ENCODE measurements at regions not wholly inside any gene's neighbourhood (a gene's known extent, or its start where the extent isn't known, plus 50 kb on each side); places are given as distances from the start of the nearest gene placed in this dataset.

DNA sequence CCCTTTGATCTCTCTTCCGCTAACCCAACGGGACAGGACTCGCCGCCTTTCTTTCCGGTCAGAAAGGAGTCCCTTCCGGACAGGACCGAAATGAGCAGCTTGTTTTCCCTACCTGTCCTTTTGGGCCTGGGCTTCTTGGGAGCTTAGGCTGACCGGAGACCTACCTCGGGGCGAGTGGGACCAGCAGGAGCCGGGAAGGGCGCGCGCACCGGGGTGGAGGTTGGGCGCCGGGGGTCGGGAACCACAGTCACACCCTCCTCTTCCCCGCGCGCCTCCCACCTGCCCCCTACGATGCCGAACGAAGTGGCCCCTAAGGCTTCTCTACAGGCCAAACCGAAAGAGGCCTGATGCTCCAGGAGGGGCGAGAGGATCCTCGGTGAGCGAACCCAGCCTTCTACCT, 95.2 kb downstream of the PRKAB2 start:
- TF ChIP-seq RFX5 (IDR thresholded peaks at IDR 0.05; ENCODE audit: low read depth, low read length) (no peak), CEBPB (IDR thresholded peaks at IDR 0.05; ENCODE audit: low read depth, low read length) (no peak), RAD21 (IDR thresholded peaks at IDR 0.05; ENCODE audit: low read length) (no peak), SMC3 (IDR thresholded peaks at IDR 0.05; ENCODE audit: low read depth, low read length) (no peak), POLR2A (IDR thresholded peaks at IDR 0.05; ENCODE audit: low read depth, low read length) (no peak)
- TF ChIP-seq, protein P1, sequence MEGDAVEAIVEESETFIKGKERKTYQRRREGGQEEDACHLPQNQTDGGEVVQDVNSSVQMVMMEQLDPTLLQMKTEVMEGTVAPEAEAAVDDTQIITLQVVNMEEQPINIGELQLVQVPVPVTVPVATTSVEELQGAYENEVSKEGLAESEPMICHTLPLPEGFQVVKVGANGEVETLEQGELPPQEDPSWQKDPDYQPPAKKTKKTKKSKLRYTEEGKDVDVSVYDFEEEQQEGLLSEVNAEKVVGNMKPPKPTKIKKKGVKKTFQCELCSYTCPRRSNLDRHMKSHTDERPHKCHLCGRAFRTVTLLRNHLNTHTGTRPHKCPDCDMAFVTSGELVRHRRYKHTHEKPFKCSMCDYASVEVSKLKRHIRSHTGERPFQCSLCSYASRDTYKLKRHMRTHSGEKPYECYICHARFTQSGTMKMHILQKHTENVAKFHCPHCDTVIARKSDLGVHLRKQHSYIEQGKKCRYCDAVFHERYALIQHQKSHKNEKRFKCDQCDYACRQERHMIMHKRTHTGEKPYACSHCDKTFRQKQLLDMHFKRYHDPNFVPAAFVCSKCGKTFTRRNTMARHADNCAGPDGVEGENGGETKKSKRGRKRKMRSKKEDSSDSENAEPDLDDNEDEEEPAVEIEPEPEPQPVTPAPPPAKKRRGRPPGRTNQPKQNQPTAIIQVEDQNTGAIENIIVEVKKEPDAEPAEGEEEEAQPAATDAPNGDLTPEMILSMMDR (conservative IDR thresholded peaks at IDR 0.05; ENCODE audit: low read depth, low read length) = no peak
- TF ChIP-seq, protein P2, sequence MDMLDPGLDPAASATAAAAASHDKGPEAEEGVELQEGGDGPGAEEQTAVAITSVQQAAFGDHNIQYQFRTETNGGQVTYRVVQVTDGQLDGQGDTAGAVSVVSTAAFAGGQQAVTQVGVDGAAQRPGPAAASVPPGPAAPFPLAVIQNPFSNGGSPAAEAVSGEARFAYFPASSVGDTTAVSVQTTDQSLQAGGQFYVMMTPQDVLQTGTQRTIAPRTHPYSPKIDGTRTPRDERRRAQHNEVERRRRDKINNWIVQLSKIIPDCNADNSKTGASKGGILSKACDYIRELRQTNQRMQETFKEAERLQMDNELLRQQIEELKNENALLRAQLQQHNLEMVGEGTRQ (IDR thresholded peaks at IDR 0.05; ENCODE audit: low read depth, low read length) = no peak

Measured in IMR-90 (cell line).